ENCODE measurements at regions not wholly inside any gene's neighbourhood (a gene's known extent, or its start where the extent isn't known, plus 50 kb on each side); places are given as distances from the start of the nearest gene placed in this dataset.

DNA sequence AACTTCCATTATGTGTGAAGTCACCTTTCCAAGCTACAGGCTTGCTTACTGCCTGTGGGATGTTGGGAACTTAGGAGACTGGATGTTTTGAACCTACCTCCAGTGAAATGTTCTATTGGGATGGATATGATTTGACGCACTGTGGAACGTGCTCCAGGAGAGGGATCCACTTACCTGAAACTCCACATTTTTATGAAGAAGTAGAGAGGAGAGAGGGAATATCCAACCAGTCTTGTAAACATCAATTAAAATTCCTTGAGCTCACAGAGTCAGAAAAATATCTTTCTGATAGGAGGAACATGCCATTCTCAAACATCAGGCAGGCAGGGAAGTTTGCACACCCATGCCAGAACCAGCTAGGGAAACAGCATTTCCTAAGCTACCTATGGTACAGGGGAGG lies 91.1 kb upstream of the MAOA start:
- Histone ChIP-seq H3K79me2 (ENCODE audit: insufficient read depth, low read length) (no peaks in the 10 kb centered on the region), H3K4me3 (ENCODE audit: low read length, poor library complexity, severe bottlenecking) (no peak overlapping the region), H3K9ac (ENCODE audit: low read depth, low read length, poor library complexity, severe bottlenecking) (no peak overlapping the region), H3F3A (ENCODE audit: low read depth) (no peaks in the 10 kb centered on the region), H3K27me3 (ENCODE audit: insufficient read depth, low read length, poor library complexity, severe bottlenecking) (no peaks in the 10 kb centered on the region), H3K4me1 (ENCODE audit: insufficient read depth, low read length, poor library complexity, severe bottlenecking) (no peaks in the 10 kb centered on the region), H2AFZ (ENCODE audit: low read length) (no peak overlapping the region), H3K4me2 (ENCODE audit: low read depth, low read length, poor library complexity, severe bottlenecking) (no peak overlapping the region), H3K9me3 (ENCODE audit: insufficient read depth, low read depth, low read length) (no peaks in the 10 kb centered on the region), H4K20me1 (ENCODE audit: insufficient read depth, low read length, poor library complexity, severe bottlenecking) (no peaks in the 10 kb centered on the region), H3K36me3 (ENCODE audit: insufficient read depth, low read length) (no peaks in the 10 kb centered on the region), H3K9me2 (replicated peaks; ENCODE audit: low read depth, low read length) (no peaks in the 10 kb centered on the region)
- no peak for TF ChIP-seq CTCF (conservative IDR thresholded peaks at IDR 0.05; ENCODE audit: low read length)
- no peak for TF ChIP-seq EZH2phosphoT487 (IDR thresholded peaks at IDR 0.05; ENCODE audit: borderline replicate concordance)

DNA sequence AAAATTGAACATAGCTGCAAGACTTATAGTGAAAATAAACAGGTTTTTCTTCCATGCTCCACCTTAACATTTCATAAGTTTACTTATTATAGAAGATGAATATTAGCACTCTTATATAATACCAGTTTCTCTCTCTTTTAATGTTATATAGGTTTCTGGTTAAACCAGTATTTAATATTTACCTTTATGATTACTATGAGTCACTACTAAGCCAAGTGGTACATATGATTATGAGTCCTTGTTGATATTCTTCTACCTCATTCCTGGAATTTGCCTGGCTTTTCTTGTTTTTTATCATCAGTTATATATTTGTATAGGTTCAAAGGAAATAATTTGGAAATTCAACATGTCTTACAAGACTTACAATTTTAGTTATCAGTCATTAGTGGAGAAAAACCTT lies 89.9 kb upstream of the MAOA start:
- H3K4me2 ChIP-seq (ENCODE audit: low read depth, low read length, poor library complexity, severe bottlenecking): no peak overlapping the region
- no peak overlapping the region for H2AFZ ChIP-seq (ENCODE audit: low read length)
- no peaks in the 10 kb centered on the region for H3K79me2 ChIP-seq (ENCODE audit: insufficient read depth, low read length)
- TF ChIP-seq EZH2phosphoT487 (IDR thresholded peaks at IDR 0.05; ENCODE audit: borderline replicate concordance) (no peak), CTCF (conservative IDR thresholded peaks at IDR 0.05; ENCODE audit: low read length) (no peak)
- no peak overlapping the region for H3K9ac ChIP-seq (ENCODE audit: low read depth, low read length, poor library complexity, severe bottlenecking)
- H3K36me3 ChIP-seq (ENCODE audit: insufficient read depth, low read length): no peaks in the 10 kb centered on the region
- H3K4me3 ChIP-seq (ENCODE audit: low read length, poor library complexity, severe bottlenecking): no peak overlapping the region
- H4K20me1 ChIP-seq (ENCODE audit: insufficient read depth, low read length, poor library complexity, severe bottlenecking): no peaks in the 10 kb centered on the region
- H3K27me3 ChIP-seq (ENCODE audit: insufficient read depth, low read length, poor library complexity, severe bottlenecking): no peaks in the 10 kb centered on the region
- H3K9me2 ChIP-seq (replicated peaks; ENCODE audit: low read depth, low read length): no peaks in the 10 kb centered on the region
- H3K4me1 ChIP-seq (ENCODE audit: insufficient read depth, low read length, poor library complexity, severe bottlenecking): no peaks in the 10 kb centered on the region
- no peaks in the 10 kb centered on the region for H3F3A ChIP-seq (ENCODE audit: low read depth)
- no peaks in the 10 kb centered on the region for H3K9me3 ChIP-seq (ENCODE audit: insufficient read depth, low read depth, low read length)

GRCh38 chrX:43573441-43574015 lies 82.6 kb upstream of the MAOA start:
- Histone ChIP-seq H3K27me3 (ENCODE audit: insufficient read depth, low read length, poor library complexity, severe bottlenecking) (no peaks in the 10 kb centered on the region), H3K79me2 (ENCODE audit: insufficient read depth, low read length) (no peaks in the 10 kb centered on the region), H3K9ac (ENCODE audit: low read depth, low read length, poor library complexity, severe bottlenecking) (no peak overlapping the region), H3K9me3 (ENCODE audit: insufficient read depth, low read depth, low read length) (no peaks in the 10 kb centered on the region), H3K4me3 (ENCODE audit: low read length, poor library complexity, severe bottlenecking) (no peak overlapping the region), H3K36me3 (ENCODE audit: insufficient read depth, low read length) (no peaks in the 10 kb centered on the region), H2AFZ (ENCODE audit: low read length) (no peak overlapping the region), H4K20me1 (ENCODE audit: insufficient read depth, low read length, poor library complexity, severe bottlenecking) (no peaks in the 10 kb centered on the region), H3K4me2 (ENCODE audit: low read depth, low read length, poor library complexity, severe bottlenecking) (no peak overlapping the region), H3F3A (ENCODE audit: low read depth) (no peaks in the 10 kb centered on the region), H3K4me1 (ENCODE audit: insufficient read depth, low read length, poor library complexity, severe bottlenecking) (no peaks in the 10 kb centered on the region), H3K9me2 (replicated peaks; ENCODE audit: low read depth, low read length) (no peaks in the 10 kb centered on the region)
- TF ChIP-seq CTCF (conservative IDR thresholded peaks at IDR 0.05; ENCODE audit: low read length) (no peak), EZH2phosphoT487 (IDR thresholded peaks at IDR 0.05; ENCODE audit: borderline replicate concordance) (no peak)
